ENCODE measurements at regions not wholly inside any gene's neighbourhood (a gene's known extent, or its start where the extent isn't known, plus 50 kb on each side); places are given as distances from the start of the nearest gene placed in this dataset.
A peak's percentile ranks its signal among the peaks of the same experiment; 100 is the strongest.

DNA sequence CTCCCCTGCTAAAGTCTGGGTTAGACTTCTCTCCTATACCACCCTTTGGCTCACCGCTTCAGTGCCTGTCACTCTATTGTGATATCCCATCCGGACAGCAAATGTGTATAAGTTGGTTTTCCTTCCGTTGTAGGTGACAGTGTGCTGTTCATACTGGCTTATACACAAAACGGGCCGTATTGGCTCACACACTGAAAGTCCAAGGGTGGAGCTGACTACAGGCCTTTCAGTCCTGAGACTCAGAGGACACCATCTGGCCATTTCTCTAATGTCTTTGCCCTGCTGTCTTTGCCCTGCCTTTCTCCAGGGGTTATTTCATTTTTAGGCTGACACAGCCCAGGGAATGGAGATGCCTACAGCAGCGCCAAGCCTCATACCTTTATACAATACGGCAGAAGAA lies 90.7 kb downstream of the URB2 start:
- FAIRE-seq (no peak), DNase-seq (ENCODE audit: low read depth in 1 of 2, low spot score in 2 of 2) (no peak)
- TF ChIP-seq SAP30 (IDR thresholded peaks at IDR 0.05; ENCODE audit: insufficient read depth, insufficient replicate concordance, low read length) (no peak), EP300 (IDR thresholded peaks at IDR 0.05; ENCODE audit: borderline replicate concordance in 1 of 2, low read depth in 2 of 2, low read length in 2 of 2) (no peak)
- WGBS, 2 experiments (ENCODE audit: extremely low coverage in 1 of 2, insufficient coverage in 1 of 2, insufficient read length in 1 of 2, insufficient replicate concordance in 2 of 2, low coverage in 1 of 2, low lambda C conversion rate in 2 of 2, missing lambda C conversion rate in 1 of 2) = 93% methylated on average over 7 of the region's 7 CpGs; no CpG with 5 or more reads in 1 of the 2 experiments
- H3K14ac ChIP-seq (ENCODE audit: insufficient read length) = no peak overlapping the region
- H4K8ac ChIP-seq (ENCODE audit: extremely low read depth, insufficient read depth, low read length) = no peak overlapping the region
- H2BK5ac ChIP-seq (ENCODE audit: low read depth, low read length) = peak overlapping the region; percentile 17; the same call in 1 of the 2 replicates
- CTCF ChIA-PET (ENCODE audit: partially characterized antibody) = interaction anchor here (0.9 to 2.1 kb wide), 9 partner anchors 12 to 55 kb away, joined by 3 to 10 read pairs (median 3); no protein-coding TSS in a partner anchor
- H3K56ac ChIP-seq (replicated peaks; ENCODE audit: insufficient read length, low read depth, low read length) = no peak overlapping the region
- peak overlapping the region; percentile 68 for H4K91ac ChIP-seq (replicated peaks; ENCODE audit: insufficient read length, low read length)
- H3K27me3 ChIP-seq (replicated peaks in 1 of 4; ENCODE audit: control insufficient read depth in 3 of 4, extremely low read depth in 1 of 4, insufficient read depth in 3 of 4, low read length in 3 of 4) = no peaks in the 10 kb centered on the region
- no peak overlapping the region for H2BK120ac ChIP-seq (replicated peaks; ENCODE audit: low read depth, low read length)
- peak overlapping the region; percentile 61 for H3K4ac ChIP-seq (replicated peaks; ENCODE audit: insufficient read length, low read depth, low read length)
- H3K36me3 ChIP-seq (ENCODE audit: control insufficient read depth in 2 of 4, insufficient read depth in 4 of 4, low read length in 3 of 4) = no peaks in the 10 kb centered on the region
- POLR2A ChIA-PET (ENCODE audit: partially characterized antibody) = interaction anchor here (0.6 to 1.0 kb wide), 2 partner anchors 15 to 208 kb away, joined by 3 read pairs; partner anchors contain the start of gene NUP133
- H4K20me1 ChIP-seq (replicated peaks in 1 of 2; ENCODE audit: control insufficient read depth in 1 of 2, insufficient read depth in 2 of 2, low read length in 2 of 2) = no peaks in the 10 kb centered on the region
- no peak overlapping the region for H4K5ac ChIP-seq (ENCODE audit: insufficient read length, low read depth, low read length)
- H3K79me1 ChIP-seq (ENCODE audit: low read depth, low read length) = no peaks in the 10 kb centered on the region
- H3K4me1 ChIP-seq (replicated peaks in 1 of 4; ENCODE audit: control insufficient read depth in 3 of 4, insufficient read depth in 4 of 4, low read length in 3 of 4) = peaks cover 0 to 10% (median 4%) of the 10 kb centered on the region in 4 experiments; a peak in 6 of 7 replicates
- H3K23me2 ChIP-seq (ENCODE audit: low read depth, low read length) = no peaks in the 10 kb centered on the region
- no peak overlapping the region for H3K4me2 ChIP-seq (ENCODE audit: insufficient read depth in 1 of 2, low read depth in 2 of 2, low read length in 2 of 2)
- no peak overlapping the region for H3K9ac ChIP-seq (replicated peaks in 1 of 4; ENCODE audit: extremely low read depth in 1 of 4, low read depth in 3 of 4, low read length in 3 of 4)
- H2AFZ ChIP-seq (ENCODE audit: low read length) = peak overlapping the region; percentile 4; the same call in 1 of the 2 replicates
- H2BK15ac ChIP-seq (ENCODE audit: low read length) = peak overlapping the region; percentile 4; the same call in 1 of the 2 replicates
- H3K9me3 ChIP-seq (ENCODE audit: insufficient read depth in 2 of 2, low read depth in 1 of 2, low read length in 1 of 2) = no peaks in the 10 kb centered on the region; a peak in 1 of 4 replicates
- H3K79me2 ChIP-seq (ENCODE audit: control insufficient read depth in 1 of 2, insufficient read depth in 2 of 2, low read length in 2 of 2) = no peaks in the 10 kb centered on the region
- 0 out of 2 replicates have a peak overlapping the region, but pooled peaks have one; percentile 15 for H2BK20ac ChIP-seq (ENCODE audit: low read length)
- H2BK12ac ChIP-seq (ENCODE audit: low read depth, low read length) = peak overlapping the region; percentile 41
- H3K27ac ChIP-seq (ENCODE audit: low read depth, low read length) = no peak overlapping the region
- H2AK5ac ChIP-seq (ENCODE audit: low read depth, low read length) = no peak overlapping the region
- no peak overlapping the region for H3K18ac ChIP-seq (ENCODE audit: extremely low read depth, low read length)
- no peak overlapping the region for H3K23ac ChIP-seq (ENCODE audit: insufficient read length)
- H3K4me3 ChIP-seq (ENCODE audit: extremely low read depth in 1 of 4, insufficient read depth in 2 of 4, low read depth in 3 of 4, low read length in 4 of 4) = no peak overlapping the region; a peak in 1 of 8 replicates
